H1 (cell line): ENCODE measurements at regions not wholly inside any gene's neighbourhood (a gene's known extent, or its start where the extent isn't known, plus 50 kb on each side); places are given as distances from the start of the nearest gene placed in this dataset.

Experiments used
- BCL11A ChIP-seq, 2 experiments: IDR thresholded peaks; one replicate each; pipeline ENCODE4 v1.6.1; 2011; ENCODE audit warnings: low read depth in 2 of 2, low read length in 2 of 2, mild to moderate bottlenecking in 2 of 2
- CBX8 ChIP-seq: fragments of 300-800, 300-1000 bp; sonication (generic); IDR thresholded peaks from 2 replicates; pipeline ENCODE4 v1.7.1; 2016; ENCODE audit warnings: low read depth, low read length, borderline replicate concordance
- CHD7 ChIP-seq: fragments of 300-600 bp; sonication (generic); IDR thresholded peaks from 2 replicates; pipeline ENCODE4 v1.7.1; 2012; ENCODE audit warnings: low read length, moderate library complexity, mild to moderate bottlenecking, inconsistent platforms; ENCODE audit not compliant: insufficient replicate concordance
- CREB1 ChIP-seq: IDR thresholded peaks from 2 replicates; pipeline ENCODE4 v1.6.1; 2012; ENCODE audit warnings: inconsistent platforms
- CTBP2 ChIP-seq: IDR thresholded peaks from 2 replicates; pipeline ENCODE4 v1.7.0; 2011; ENCODE audit warnings: borderline replicate concordance, mild to moderate bottlenecking, moderate library complexity, mixed read lengths, low read length; ENCODE audit not compliant: insufficient read depth, insufficient read length
- HDAC6 ChIP-seq: IDR thresholded peaks from one replicate; pipeline ENCODE4 v1.7.1; 2012; ENCODE audit warnings: low read depth, mild to moderate bottlenecking, inconsistent platforms, low read length, moderate library complexity
- KDM4A ChIP-seq: IDR thresholded peaks from one replicate; pipeline ENCODE4 v1.7.1; 2012; ENCODE audit warnings: low read depth, mild to moderate bottlenecking, moderate library complexity, low read length, inconsistent platforms; ENCODE audit not compliant: severe bottlenecking
- MAX ChIP-seq: IDR thresholded peaks from 2 replicates; pipeline ENCODE4 v1.6.1; 2012; ENCODE audit warnings: inconsistent platforms
- SIN3A ChIP-seq, 2 experiments: IDR thresholded peaks in 1 of 2; conservative IDR thresholded peaks in 1 of 2; 2 replicates each; pipeline ENCODE4 v1.6.1; 2011 to 2012; ENCODE audit warnings: low read length in 2 of 2, improper control_type of control experiment in 1 of 2, low read depth in 1 of 2, mild to moderate bottlenecking in 1 of 2

GRCh38 chr5:39674209-39675082 lies 249.7 kb upstream of the DAB2 start (continued):
- no peak for TF ChIP-seq HDAC6
- no peak for TF ChIP-seq MAX
- no peak for TF ChIP-seq CBX8
- no peak for TF ChIP-seq SIN3A (conservative IDR thresholded peaks at IDR 0.05 in 1 of 2, IDR thresholded peaks at IDR 0.05 in 1 of 2; ENCODE audit: low read depth in 1 of 2, low read length in 2 of 2)
- no peak for TF ChIP-seq KDM4A
- TF ChIP-seq BCL11A (IDR thresholded peaks at IDR 0.05; ENCODE audit: low read depth in 2 of 2, low read length in 2 of 2), result no peak
- TF ChIP-seq CREB1, result no peak
- TF ChIP-seq CTBP2, result no peak
- TF ChIP-seq CHD7, result no peak
